Fibroblast of lung (primary cell): ENCODE measurements at regions not wholly inside any gene's neighbourhood (a gene's known extent, or its start where the extent isn't known, plus 50 kb on each side); places are given as distances from the start of the nearest gene placed in this dataset.

Source experiments
- CTCF ChIP-seq, 2 donors: IDR thresholded peaks in 1 of 2; conservative IDR thresholded peaks in 1 of 2; 1 replicate in 1 of 2; 2 replicates in 1 of 2; pipeline ENCODE4 v1.5.1; 2011 to 2012; ENCODE audit warnings: low read length in 2 of 2, control low read depth in 1 of 2, inconsistent platforms in 1 of 2, low read depth in 1 of 2, mild to moderate bottlenecking in 1 of 2
- EZH2 ChIP-seq: IDR thresholded peaks from 2 replicates; pipeline ENCODE4 v1.5.1; 2012; ENCODE audit warnings: low read length, control low read depth, mild to moderate bottlenecking; ENCODE audit errors: missing control alignments

GRCh38 chrX:20968996-20969395, 405.2 kb upstream of the CNKSR2 start:
- TF ChIP-seq CTCF (conservative IDR thresholded peaks at IDR 0.05 in 1 of 2, IDR thresholded peaks at IDR 0.05 in 1 of 2; ENCODE audit: low read depth in 1 of 2, low read length in 2 of 2) (no peak), EZH2 (no peak)
